ENCODE measurements at regions not wholly inside any gene's neighbourhood (a gene's known extent, or its start where the extent isn't known, plus 50 kb on each side); places are given as distances from the start of the nearest gene placed in this dataset.

GRCh38 chr12:128077211-128077916, 189.6 kb upstream of the TMEM132C start:
- Histone ChIP-seq H3K4me1 (no peaks in the 10 kb centered on the region), H3K4me3 (no peak overlapping the region), H3K36me3 (no peaks in the 10 kb centered on the region), H3K27me3 (peaks cover 0 to 9% (median 0%) of the 10 kb centered on the region in 4 donors), H3K27ac (replicated peaks in 1 of 4) (no peak overlapping the region), H3K9me3 (peaks cover 0 to 8% (median 3%) of the 10 kb centered on the region in 4 donors)
- DNase-seq (ENCODE audit: extremely low spot score), result no peak
- WGBS, result 81% methylated on average over 11 of the region's 11 CpGs
- no peak for TF ChIP-seq CTCF (IDR thresholded peaks at IDR 0.05)
- TF ChIP-seq EP300 (IDR thresholded peaks at IDR 0.05), result no peak
- TF ChIP-seq POLR2A (IDR thresholded peaks at IDR 0.05; ENCODE audit: low read depth), result no peak
- TF ChIP-seq POLR2AphosphoS5 (IDR thresholded peaks at IDR 0.05), result no peak
- intact Hi-C loops (cut with DNase I), result no loop called here

- H3K4me1 ChIP-seq, result no peaks in the 10 kb centered on the region
- H3K27ac ChIP-seq (replicated peaks in 1 of 4), result no peak overlapping the region
- no peak overlapping the region for H3K4me3 ChIP-seq
- H3K9me3 ChIP-seq, result peaks cover 0 to 8% (median 3%) of the 10 kb centered on the region in 4 donors
- TF ChIP-seq CTCF (IDR thresholded peaks at IDR 0.05) (no peak), POLR2AphosphoS5 (IDR thresholded peaks at IDR 0.05) (no peak), EP300 (IDR thresholded peaks at IDR 0.05) (no peak), POLR2A (IDR thresholded peaks at IDR 0.05; ENCODE audit: low read depth) (no peak)
- H3K36me3 ChIP-seq, result no peaks in the 10 kb centered on the region
- 96% methylated on average over 8 of the region's 8 CpGs for WGBS
- no peak for DNase-seq (ENCODE audit: extremely low spot score)
- intact Hi-C loops (cut with DNase I), result no loop called here
- H3K27me3 ChIP-seq, result peaks cover 0 to 9% (median 0%) of the 10 kb centered on the region in 4 donors
Observed at GRCh38 chr12:128077917-128078298, 189.1 kb upstream of the TMEM132C start.

- intact Hi-C loops (cut with DNase I), result no loop called here
- Histone ChIP-seq H3K36me3 (no peaks in the 10 kb centered on the region), H3K4me1 (no peaks in the 10 kb centered on the region), H3K27me3 (peaks cover 0 to 9% (median 0%) of the 10 kb centered on the region in 4 donors), H3K9me3 (peaks cover 0 to 8% (median 3%) of the 10 kb centered on the region in 4 donors), H3K27ac (replicated peaks in 1 of 4) (no peak overlapping the region), H3K4me3 (no peak overlapping the region)
- no peak for DNase-seq (ENCODE audit: extremely low spot score)
- 39% methylated on average over 9 of the region's 10 CpGs for WGBS
- TF ChIP-seq POLR2A (IDR thresholded peaks at IDR 0.05; ENCODE audit: low read depth), result no peak
- no peak for TF ChIP-seq EP300 (IDR thresholded peaks at IDR 0.05)
Observed at GRCh38 chr12:128078301-128078971, 188.5 kb upstream of the TMEM132C start.

GRCh38 chr12:128079446-128079845, 187.5 kb upstream of the TMEM132C start:
- no peak for DNase-seq (ENCODE audit: extremely low spot score)
- no peaks in the 10 kb centered on the region for H3K36me3 ChIP-seq
- peaks cover 0 to 8% (median 3%) of the 10 kb centered on the region in 4 donors for H3K9me3 ChIP-seq
- WGBS, result 96% methylated on average over 8 of the region's 8 CpGs
- H3K27me3 ChIP-seq, result peaks cover 0 to 9% (median 0%) of the 10 kb centered on the region in 4 donors
- intact Hi-C loops (cut with DNase I), result no loop called here
- H3K27ac ChIP-seq (replicated peaks in 1 of 4), result no peak overlapping the region
- H3K4me3 ChIP-seq, result no peak overlapping the region
- no peaks in the 10 kb centered on the region for H3K4me1 ChIP-seq
- TF ChIP-seq CTCF (IDR thresholded peaks at IDR 0.05) (no peak), POLR2AphosphoS5 (IDR thresholded peaks at IDR 0.05) (no peak), EP300 (IDR thresholded peaks at IDR 0.05) (no peak), POLR2A (IDR thresholded peaks at IDR 0.05; ENCODE audit: low read depth) (no peak)

GRCh38 chr12:128083132-128083729, 183.7 kb upstream of the TMEM132C start:
- WGBS, result 86% methylated on average over 7 of the region's 7 CpGs
- H3K27ac ChIP-seq (replicated peaks in 1 of 4), result no peak overlapping the region
- H3K9me3 ChIP-seq, result no peaks in the 10 kb centered on the region

More at GRCh38 chr12:128083132-128083729, 183.7 kb upstream of the TMEM132C start:
- no peaks in the 10 kb centered on the region for H3K27me3 ChIP-seq
- intact Hi-C loops (cut with DNase I), result no loop called here
- no peak for TF ChIP-seq POLR2A (IDR thresholded peaks at IDR 0.05; ENCODE audit: low read depth)
- TF ChIP-seq EP300 (IDR thresholded peaks at IDR 0.05), result no peak
- TF ChIP-seq CTCF (IDR thresholded peaks at IDR 0.05), result no peak
- TF ChIP-seq POLR2AphosphoS5 (IDR thresholded peaks at IDR 0.05), result no peak
- no peaks in the 10 kb centered on the region for H3K36me3 ChIP-seq
- no peak overlapping the region for H3K4me3 ChIP-seq
- no peaks in the 10 kb centered on the region for H3K4me1 ChIP-seq
- no peak for DNase-seq (ENCODE audit: extremely low spot score)
